Lung (tissue), 11 donors: ENCODE measurements at regions not wholly inside any gene's neighbourhood (a gene's known extent, or its start where the extent isn't known, plus 50 kb on each side); places are given as distances from the start of the nearest gene placed in this dataset.

Experiments used
- ATAC-seq: fragments of 200-7000 bp; cut with Tn5 transposase; one replicate; pipeline ENCODE4 v1.9.1; 2020; ENCODE audit warnings: moderate number of reproducible peaks; ENCODE audit not compliant: insufficient read depth, low FRiP score
- DNase-seq, 3 donors: peaks; one replicate each; pipeline ENCODE4 v3.0.0-alpha.2; 2013 to 2017
- H3K27ac ChIP-seq, 2 donors: one replicate each; pipeline ENCODE4 v1.5.1; 2013; ENCODE audit warnings: mild to moderate bottlenecking in 2 of 2, moderate library complexity in 2 of 2, control low read depth in 1 of 2, inconsistent platforms in 1 of 2, low read depth in 1 of 2, low read length in 1 of 2
- H3K27me3 ChIP-seq, 3 donors: one replicate each; pipeline ENCODE4 v1.5.1; 2013; ENCODE audit warnings: low read length in 2 of 3; ENCODE audit not compliant: control insufficient read depth in 3 of 3, insufficient read depth in 3 of 3
- H3K36me3 ChIP-seq, 4 donors: one replicate each; pipeline ENCODE4 v1.5.1; 2013; ENCODE audit warnings: low read length in 4 of 4, mild to moderate bottlenecking in 1 of 4, moderate library complexity in 1 of 4; ENCODE audit not compliant: control insufficient read depth in 4 of 4, insufficient read depth in 4 of 4
- H3K4me1 ChIP-seq, 5 donors: one replicate each; pipeline ENCODE4 v1.5.1; 2013; ENCODE audit warnings: low read length in 5 of 5, mild to moderate bottlenecking in 2 of 5, moderate library complexity in 1 of 5; ENCODE audit not compliant: control insufficient read depth in 5 of 5, insufficient read depth in 5 of 5
- H3K4me3 ChIP-seq: one replicate; pipeline ENCODE4 v1.5.1; 2013; ENCODE audit warnings: mild to moderate bottlenecking, control low read depth, moderate library complexity
- H3K9ac ChIP-seq, 2 donors: one replicate each; pipeline ENCODE4 v1.5.1; 2013; ENCODE audit warnings: low read length in 2 of 2, control low read depth in 1 of 2; ENCODE audit not compliant: insufficient read depth in 1 of 2
- H3K9me3 ChIP-seq, 4 donors: one replicate each; pipeline ENCODE4 v1.5.1; 2013; ENCODE audit warnings: low read length in 3 of 4, mild to moderate bottlenecking in 1 of 4, moderate library complexity in 1 of 4; ENCODE audit not compliant: control insufficient read depth in 4 of 4, insufficient read depth in 3 of 4
- WGBS, 2 donors: extraction: QIAGEN DNeasy Blood & Tissue Kit; methylation state at CpG; one replicate each; pipeline ENCODE4 v1.1.7; 2013; 5-methylcytosine and 5-hydroxymethylcytosine counted together
- TF ChIP-seq, protein P1 (sequence below): IDR thresholded peaks from 2 replicates; pipeline ENCODE4 v1.5.1; 2012; ENCODE audit warnings: mild to moderate bottlenecking; ENCODE audit errors: control extremely low read depth, extremely low read depth
- donor health status: control.
- donor health status: control.
- donor health status: Bipolar disorder and iron deficiency.
- donor health status: healthy.
- donor health status: DM: yes; HTN: yes; CAD: no.

DNA sequence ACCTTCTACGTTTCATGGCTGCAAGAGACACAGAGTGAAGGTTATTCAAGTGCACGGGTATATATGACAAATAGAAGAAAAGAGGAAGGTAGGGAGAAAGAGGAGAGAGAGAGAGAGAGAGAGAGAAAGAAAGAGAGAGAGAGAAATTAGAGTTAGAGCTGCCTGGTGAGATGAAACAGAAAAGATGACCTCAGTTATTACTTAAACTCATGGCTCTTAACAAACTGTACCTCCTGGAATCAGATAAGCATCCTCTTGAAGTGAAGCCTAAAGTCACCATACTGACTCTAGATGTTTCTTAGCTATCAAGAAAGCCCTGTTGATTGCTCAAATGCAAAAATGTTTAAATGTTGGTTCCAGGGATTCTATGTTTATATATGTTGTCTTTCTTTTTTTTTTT lies 597.7 kb upstream of the ZP4 start:
- H3K27me3 ChIP-seq: no peaks in the 10 kb centered on the region
- DNase-seq: no peak
- 76 to 88% methylated on average over 2 of the region's 2 CpGs for WGBS, 2 donors
- no peak overlapping the region for H3K27ac ChIP-seq
- H3K9ac ChIP-seq: no peak overlapping the region
- no peaks in the 10 kb centered on the region for H3K9me3 ChIP-seq
- no peak overlapping the region for H3K4me3 ChIP-seq
- no peaks in the 10 kb centered on the region for H3K36me3 ChIP-seq
- no peak for ATAC-seq
- no peaks in the 10 kb centered on the region for H3K4me1 ChIP-seq
- TF ChIP-seq, protein P1, sequence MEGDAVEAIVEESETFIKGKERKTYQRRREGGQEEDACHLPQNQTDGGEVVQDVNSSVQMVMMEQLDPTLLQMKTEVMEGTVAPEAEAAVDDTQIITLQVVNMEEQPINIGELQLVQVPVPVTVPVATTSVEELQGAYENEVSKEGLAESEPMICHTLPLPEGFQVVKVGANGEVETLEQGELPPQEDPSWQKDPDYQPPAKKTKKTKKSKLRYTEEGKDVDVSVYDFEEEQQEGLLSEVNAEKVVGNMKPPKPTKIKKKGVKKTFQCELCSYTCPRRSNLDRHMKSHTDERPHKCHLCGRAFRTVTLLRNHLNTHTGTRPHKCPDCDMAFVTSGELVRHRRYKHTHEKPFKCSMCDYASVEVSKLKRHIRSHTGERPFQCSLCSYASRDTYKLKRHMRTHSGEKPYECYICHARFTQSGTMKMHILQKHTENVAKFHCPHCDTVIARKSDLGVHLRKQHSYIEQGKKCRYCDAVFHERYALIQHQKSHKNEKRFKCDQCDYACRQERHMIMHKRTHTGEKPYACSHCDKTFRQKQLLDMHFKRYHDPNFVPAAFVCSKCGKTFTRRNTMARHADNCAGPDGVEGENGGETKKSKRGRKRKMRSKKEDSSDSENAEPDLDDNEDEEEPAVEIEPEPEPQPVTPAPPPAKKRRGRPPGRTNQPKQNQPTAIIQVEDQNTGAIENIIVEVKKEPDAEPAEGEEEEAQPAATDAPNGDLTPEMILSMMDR: no peak

DNA sequence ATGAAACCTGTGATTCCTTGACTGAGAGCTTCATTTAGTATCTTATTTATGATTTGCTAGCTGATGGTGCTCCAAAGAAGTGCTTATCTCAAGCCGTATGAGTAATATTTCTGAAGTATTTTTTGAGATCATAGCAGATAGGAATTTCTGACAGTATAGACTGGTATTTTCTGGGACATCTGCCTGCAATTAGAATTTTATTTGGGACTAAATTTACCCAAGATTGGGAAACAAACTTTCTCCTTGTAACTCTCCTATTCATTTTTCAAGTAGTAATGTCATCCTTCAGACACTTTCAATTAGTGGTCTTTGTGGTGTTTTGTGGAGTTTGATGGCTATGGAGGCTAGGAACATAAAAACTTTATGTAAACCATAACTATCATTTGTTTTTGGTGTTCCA lies 597.2 kb upstream of the ZP4 start:
- 77 to 90% methylated on average over 1 of the region's 1 CpG for WGBS, 2 donors
- no peak overlapping the region for H3K27ac ChIP-seq
- no peaks in the 10 kb centered on the region for H3K27me3 ChIP-seq
- H3K9me3 ChIP-seq: no peaks in the 10 kb centered on the region
- no peaks in the 10 kb centered on the region for H3K4me1 ChIP-seq
- ATAC-seq: no peak
- TF ChIP-seq, protein P1: no peak
- no peak overlapping the region for H3K4me3 ChIP-seq
- no peaks in the 10 kb centered on the region for H3K36me3 ChIP-seq
- no peak overlapping the region for H3K9ac ChIP-seq
- DNase-seq: no peak

DNA sequence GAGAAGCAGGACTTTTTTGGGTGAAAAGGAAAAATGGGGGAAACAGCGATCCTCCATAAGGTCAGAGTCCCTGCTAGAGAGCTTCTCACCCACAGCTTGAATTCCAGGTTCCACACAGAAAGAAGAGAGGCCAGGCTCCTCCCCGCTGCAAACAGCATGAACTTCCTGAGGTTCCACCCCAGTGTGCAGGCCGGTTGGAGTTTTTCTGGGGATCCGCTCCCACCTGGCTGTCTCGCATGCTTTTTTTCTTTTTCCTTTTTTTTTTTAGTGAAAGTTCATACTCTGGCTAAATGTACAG lies 595.1 kb upstream of the ZP4 start:
- Histone ChIP-seq H3K9me3 (peaks cover 0 to 2% (median 0%) of the 10 kb centered on the region in 4 donors), H3K36me3 (no peaks in the 10 kb centered on the region), H3K4me1 (no peaks in the 10 kb centered on the region), H3K27ac (no peak overlapping the region), H3K9ac (no peak overlapping the region), H3K27me3 (no peaks in the 10 kb centered on the region), H3K4me3 (no peak overlapping the region)
- TF ChIP-seq, protein P1: no peak
- DNase-seq (no peak), ATAC-seq (peak; percentile 62)
- 81 to 86% methylated on average over 5 of the region's 5 CpGs for WGBS, 2 donors

DNA sequence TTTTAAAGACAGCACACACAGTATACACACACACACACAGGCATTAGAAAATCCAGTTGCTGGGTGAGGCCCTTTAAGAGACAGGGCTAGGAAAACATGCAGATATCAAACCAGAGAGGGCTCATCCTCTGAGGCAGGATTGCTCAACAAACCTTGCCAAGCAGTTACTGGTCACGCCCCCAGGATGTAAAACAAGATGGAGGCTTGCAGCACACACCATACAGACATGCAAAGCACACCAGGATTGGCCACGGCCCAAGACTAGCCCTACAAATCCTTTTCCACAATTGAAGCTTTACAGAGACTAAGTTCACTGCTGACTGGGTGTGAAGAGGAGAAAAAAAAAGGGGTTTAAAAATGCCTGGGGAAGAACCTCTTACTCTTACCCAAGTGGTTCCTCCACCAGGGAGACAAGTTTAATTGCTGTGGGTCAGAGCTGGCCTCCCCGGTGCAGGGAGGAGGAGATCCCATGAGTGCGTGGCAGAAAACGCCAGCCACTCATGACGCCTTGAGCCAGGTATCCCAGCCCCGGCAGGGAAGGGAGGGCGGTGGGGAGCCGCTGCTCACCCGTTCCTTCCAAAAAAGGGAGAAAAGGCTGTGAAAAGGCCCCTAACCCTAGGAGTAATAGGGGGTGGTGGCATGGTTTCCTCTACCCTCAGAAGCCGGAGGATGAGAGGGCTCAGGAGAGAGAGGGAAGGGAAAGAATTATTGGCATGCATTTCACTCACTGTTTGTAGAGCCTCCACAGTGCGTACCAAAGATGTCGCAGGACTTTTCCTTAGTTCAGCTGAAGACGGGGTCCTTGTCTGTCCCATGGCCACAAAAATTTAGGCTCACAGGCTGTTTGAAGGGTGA lies 594.6 kb upstream of the ZP4 start:
- Histone ChIP-seq H3K27me3 (no peaks in the 10 kb centered on the region), H3K9ac (no peak overlapping the region), H3K9me3 (peaks cover 0 to 2% (median 0%) of the 10 kb centered on the region in 4 donors), H3K4me3 (no peak overlapping the region), H3K27ac (no peak overlapping the region), H3K4me1 (no peaks in the 10 kb centered on the region), H3K36me3 (no peaks in the 10 kb centered on the region)
- no peak for DNase-seq
- ATAC-seq: peak; percentile 34
- TF ChIP-seq, protein P1: no peak
- 85 to 89% methylated on average over 14 of the region's 14 CpGs for WGBS, 2 donors
